Transverse colon (tissue), 4 donors: ENCODE measurements at regions not wholly inside any gene's neighbourhood (a gene's known extent, or its start where the extent isn't known, plus 50 kb on each side); places are given as distances from the start of the nearest gene placed in this dataset.

ENCODE experiments used
- DNase-seq: peaks from one replicate; pipeline ENCODE4 v3.0.0-alpha.2; 2019
- H3K27ac ChIP-seq, 4 donors: fragments of 200-600 bp; sonication (generic); 2 replicates each; pipeline ENCODE4 v1.5.1; 2016 to 2018; ENCODE audit warnings: inconsistent platforms in 4 of 4
- H3K27me3 ChIP-seq: fragments of 200-600 bp; sonication (generic); 2 replicates; pipeline ENCODE4 v1.5.1; 2017; ENCODE audit warnings: inconsistent platforms
- H3K36me3 ChIP-seq, 4 donors: fragments of 200-600 bp; sonication (generic); 2 replicates each; pipeline ENCODE4 v1.5.1; 2017 to 2019; ENCODE audit warnings: inconsistent platforms in 4 of 4
- H3K4me1 ChIP-seq, 4 donors: fragments of 200-600 bp; sonication (generic); 2 replicates each; pipeline ENCODE4 v1.5.1; 2017 to 2020; ENCODE audit warnings: inconsistent platforms in 4 of 4
- H3K4me3 ChIP-seq, 4 donors: fragments of 200-600 bp; sonication (generic); 1 replicate in 1 of 4; 2 replicates in 3 of 4; pipeline versions ENCODE4 v1.5.1 to v1.6.1; 2017 to 2019; ENCODE audit warnings: inconsistent platforms in 4 of 4
- H3K9me3 ChIP-seq, 2 donors: fragments of 200-600 bp; sonication (generic); 2 replicates each; pipeline ENCODE4 v1.5.1; 2017 to 2019; ENCODE audit warnings: inconsistent platforms in 2 of 2
- CTCF ChIP-seq, 5 experiments: fragments of 200-600 bp in 3 of 5; fragments of 450-650 bp in 2 of 5; sonication (generic) in 3 of 5; IDR thresholded peaks; 1 replicate in 2 of 5; 2 replicates in 3 of 5; pipeline ENCODE4 v1.5.1; 2016 to 2017; ENCODE audit warnings: antibody characterized with exemption in 5 of 5, inconsistent platforms in 3 of 5, mild to moderate bottlenecking in 2 of 5, moderate library complexity in 1 of 5
- EP300 ChIP-seq: sonication (generic); formaldehyde crosslinking; IDR thresholded peaks from one replicate; pipeline ENCODE4 v1.6.1; 2017; ENCODE audit warnings: antibody characterized with exemption, low read depth
- POLR2A ChIP-seq: fragments of 450-650 bp; IDR thresholded peaks from one replicate; pipeline ENCODE4 v1.6.1; 2016; ENCODE audit warnings: antibody characterized with exemption, mild to moderate bottlenecking, moderate library complexity
- POLR2AphosphoS5 ChIP-seq, 3 donors: sonication (generic); formaldehyde crosslinking; IDR thresholded peaks; one replicate each; pipeline ENCODE4 v1.6.1; 2016; ENCODE audit warnings: antibody characterized with exemption in 3 of 3
- WGBS, 2 donors: methylation state at CpG; one replicate each; pipeline ENCODE4 v1.1.5; 2018; ENCODE audit warnings: low coverage in 1 of 2; 5-methylcytosine and 5-hydroxymethylcytosine counted together
- in situ Hi-C, 4 donors: fragments of 200-750 bp; cut with MboI; loops; one replicate each; pipeline versions ENCODE4 v1.15.0 to v1.15.1; 2017; ENCODE audit warnings: low sequenced_read_pairs in 3 of 4, low pct_ligation_motif_present in 1 of 4, low pct_unique_long_range_greater_than_20kb in 1 of 4
- intact Hi-C: fragments of 100-400 bp; cut with DNase I; formaldehyde crosslinking; loops from one replicate; pipeline ENCODE4 v1.15.1; 2023; ENCODE audit warnings: low total_unique reads

- no peaks in the 10 kb centered on the region for H3K27me3 ChIP-seq
- WGBS, 2 donors: 73 to 77% methylated on average over 5 to 7 of the region's 7 CpGs
- TF ChIP-seq POLR2A: no peak
- no peak for TF ChIP-seq EP300
- TF ChIP-seq CTCF (IDR thresholded peaks at IDR 0.05): no peak
- no peak for TF ChIP-seq POLR2AphosphoS5 (IDR thresholded peaks at IDR 0.05)
- DNase-seq: no peak
- H3K36me3 ChIP-seq: no peaks in the 10 kb centered on the region
- H3K27ac ChIP-seq: no peak overlapping the region
- intact Hi-C loops: no loop called here
- H3K9me3 ChIP-seq: no peaks in the 10 kb centered on the region
- H3K4me3 ChIP-seq: no peak overlapping the region
- in situ Hi-C loops: no loop called here
- H3K4me1 ChIP-seq: no peaks in the 10 kb centered on the region
These were observed 60.2 kb upstream of the TNFRSF19 start for GRCh38 chr13:23509781-23510543.

GRCh38 chr13:23510544-23510916 lies 59.7 kb upstream of the TNFRSF19 start:
- no peak for DNase-seq
- intact Hi-C loops: no loop called here
- Histone ChIP-seq H3K4me1 (no peaks in the 10 kb centered on the region), H3K9me3 (no peaks in the 10 kb centered on the region), H3K36me3 (no peaks in the 10 kb centered on the region), H3K27me3 (no peaks in the 10 kb centered on the region), H3K27ac (no peak overlapping the region), H3K4me3 (no peak overlapping the region)
- in situ Hi-C loops: no loop called here
- 41 to 64% methylated on average over 1 of the region's 1 CpG for WGBS, 2 donors
- TF ChIP-seq POLR2AphosphoS5 (IDR thresholded peaks at IDR 0.05) (no peak), EP300 (no peak), POLR2A (no peak), CTCF (IDR thresholded peaks at IDR 0.05) (no peak)

GRCh38 chr13:23510979-23511735 lies 59.1 kb upstream of the TNFRSF19 start:
- no peaks in the 10 kb centered on the region for H3K27me3 ChIP-seq
- no peaks in the 10 kb centered on the region for H3K36me3 ChIP-seq
- intact Hi-C loops (no loop called here), in situ Hi-C loops (no loop called here)
- H3K27ac ChIP-seq: no peak overlapping the region
- TF ChIP-seq POLR2AphosphoS5 (IDR thresholded peaks at IDR 0.05): no peak
- no peak for TF ChIP-seq POLR2A
- TF ChIP-seq CTCF (IDR thresholded peaks at IDR 0.05): peak in 1 of 5 experiments; percentile 10
- no peak for TF ChIP-seq EP300
- H3K4me1 ChIP-seq: no peaks in the 10 kb centered on the region
- H3K9me3 ChIP-seq: no peaks in the 10 kb centered on the region
- DNase-seq: no peak
- no peak overlapping the region for H3K4me3 ChIP-seq
- 58 to 73% methylated on average over 2 to 4 of the region's 4 CpGs for WGBS, 2 donors

- H3K27ac ChIP-seq: no peak overlapping the region
- no peaks in the 10 kb centered on the region for H3K4me1 ChIP-seq
- H3K27me3 ChIP-seq: no peaks in the 10 kb centered on the region
- intact Hi-C loops (no loop called here), in situ Hi-C loops (no loop called here)
- TF ChIP-seq CTCF (IDR thresholded peaks at IDR 0.05): peak in 2 of 5 experiments; percentile 14 to 22
- no peak for TF ChIP-seq POLR2A
- DNase-seq: no peak
- WGBS, 2 donors: 75 to 88% methylated on average over 6 of the region's 6 CpGs
- no peak overlapping the region for H3K4me3 ChIP-seq
- H3K36me3 ChIP-seq: no peaks in the 10 kb centered on the region
- no peaks in the 10 kb centered on the region for H3K9me3 ChIP-seq
These were observed 57.3 kb upstream of the TNFRSF19 start for GRCh38 chr13:23512762-23513395.
